ENCODE measurements at regions not wholly inside any gene's neighbourhood (a gene's known extent, or its start where the extent isn't known, plus 50 kb on each side); places are given as distances from the start of the nearest gene placed in this dataset.

DNA sequence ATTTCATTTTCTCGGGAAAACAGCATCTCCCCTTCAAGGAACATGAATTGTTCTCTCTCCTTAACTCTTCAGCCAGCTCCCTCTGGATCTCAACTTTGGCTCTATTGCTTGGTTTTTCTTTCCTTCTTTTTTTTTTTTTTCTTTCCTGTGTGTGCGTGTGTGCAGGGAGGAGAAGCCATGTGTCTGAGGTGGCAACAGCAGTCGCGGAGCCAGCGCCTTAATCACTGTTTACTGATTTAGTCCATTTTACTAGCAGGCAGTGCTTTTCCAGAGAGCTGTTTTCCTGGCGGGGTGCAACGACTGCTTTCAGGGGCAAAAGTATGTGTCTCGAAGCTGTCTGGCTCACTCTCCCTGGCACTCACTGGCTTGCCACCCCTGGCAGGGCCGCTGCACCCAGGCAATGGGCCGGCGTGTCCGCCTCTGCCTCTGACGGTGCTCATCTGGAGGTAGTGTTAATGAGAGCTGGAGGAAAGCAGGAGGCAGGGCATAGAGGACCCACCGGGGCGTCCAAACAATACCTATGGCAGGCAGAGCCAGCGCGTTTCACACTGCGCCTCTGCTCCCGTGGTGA is 835.4 kb upstream of the NR2F2 start:
- Histone ChIP-seq H3K9ac (ENCODE audit: control insufficient read depth, extremely low read depth, insufficient read depth, low read length) (no peak overlapping the region), H3K79me2 (ENCODE audit: control insufficient read depth, insufficient read depth, low read length) (no peaks in the 10 kb centered on the region), H3K4me3 (ENCODE audit: control insufficient read depth in 2 of 3, extremely low read depth in 1 of 3, insufficient read depth in 2 of 3, low read depth in 1 of 3, low read length in 3 of 3) (no peak overlapping the region), H2AFZ (ENCODE audit: control insufficient read depth, low read length) (no peak overlapping the region), H3K27me3 (ENCODE audit: control insufficient read depth, extremely low read depth, insufficient read depth, low read length) (no peaks in the 10 kb centered on the region), H3K9me3 (ENCODE audit: control insufficient read depth, low read depth, low read length) (no peaks in the 10 kb centered on the region), H3K4me1 (ENCODE audit: control insufficient read depth, extremely low read depth, insufficient read depth, low read length) (no peaks in the 10 kb centered on the region), H3K9me1 (ENCODE audit: control insufficient read depth, extremely low read depth, insufficient read depth, low read length) (no peaks in the 10 kb centered on the region), H3K36me3 (ENCODE audit: control insufficient read depth in 2 of 2, extremely low read depth in 1 of 2, insufficient read depth in 2 of 2, low read length in 2 of 2) (no peaks in the 10 kb centered on the region), H3K27ac (ENCODE audit: control insufficient read depth, insufficient read depth, low read length) (no peak overlapping the region), H4K20me1 (ENCODE audit: control insufficient read depth, extremely low read depth, insufficient read depth, low read length) (no peaks in the 10 kb centered on the region), H3K4me2 (ENCODE audit: control insufficient read depth, extremely low read depth, insufficient read depth, low read depth, low read length) (no peak overlapping the region)
- dilution Hi-C loops (cut with MboI; ENCODE audit: extremely low pct_ligation_motif_present, low sequenced_read_pairs), result no loop called here
- DNase-seq (ENCODE audit: low read depth, low spot score), result no peak
- no peak for TF ChIP-seq CTCF (optimal IDR thresholded peaks at IDR 0.05 in 1 of 3, IDR thresholded peaks at IDR 0.05 in 1 of 3, conservative IDR thresholded peaks at IDR 0.05 in 1 of 3; ENCODE audit: extremely low read depth in 1 of 3, insufficient read depth in 2 of 3, low read length in 3 of 3)
- no peak for TF ChIP-seq EZH2 (IDR thresholded peaks at IDR 0.05; ENCODE audit: low read length)
- FAIRE-seq, result no peak

- FAIRE-seq (no peak), DNase-seq (ENCODE audit: low read depth, low spot score) (no peak)
- Histone ChIP-seq H3K9ac (ENCODE audit: control insufficient read depth, extremely low read depth, insufficient read depth, low read length) (no peak overlapping the region), H3K36me3 (ENCODE audit: control insufficient read depth in 2 of 2, extremely low read depth in 1 of 2, insufficient read depth in 2 of 2, low read length in 2 of 2) (no peaks in the 10 kb centered on the region), H2AFZ (ENCODE audit: control insufficient read depth, low read length) (no peak overlapping the region), H3K4me1 (ENCODE audit: control insufficient read depth, extremely low read depth, insufficient read depth, low read length) (no peaks in the 10 kb centered on the region), H3K4me3 (ENCODE audit: control insufficient read depth in 2 of 3, extremely low read depth in 1 of 3, insufficient read depth in 2 of 3, low read depth in 1 of 3, low read length in 3 of 3) (no peak overlapping the region), H3K9me3 (ENCODE audit: control insufficient read depth, low read depth, low read length) (no peaks in the 10 kb centered on the region), H3K9me1 (ENCODE audit: control insufficient read depth, extremely low read depth, insufficient read depth, low read length) (no peaks in the 10 kb centered on the region), H3K4me2 (ENCODE audit: control insufficient read depth, extremely low read depth, insufficient read depth, low read depth, low read length) (no peak overlapping the region), H3K27ac (ENCODE audit: control insufficient read depth, insufficient read depth, low read length) (no peak overlapping the region), H3K79me2 (ENCODE audit: control insufficient read depth, insufficient read depth, low read length) (no peaks in the 10 kb centered on the region), H4K20me1 (ENCODE audit: control insufficient read depth, extremely low read depth, insufficient read depth, low read length) (no peaks in the 10 kb centered on the region), H3K27me3 (ENCODE audit: control insufficient read depth, extremely low read depth, insufficient read depth, low read length) (no peaks in the 10 kb centered on the region)
- dilution Hi-C loops (cut with MboI; ENCODE audit: extremely low pct_ligation_motif_present, low sequenced_read_pairs), result no loop called here
- TF ChIP-seq CTCF (optimal IDR thresholded peaks at IDR 0.05 in 1 of 3, IDR thresholded peaks at IDR 0.05 in 1 of 3, conservative IDR thresholded peaks at IDR 0.05 in 1 of 3; ENCODE audit: extremely low read depth in 1 of 3, insufficient read depth in 2 of 3, low read length in 3 of 3), result no peak
- no peak for TF ChIP-seq EZH2 (IDR thresholded peaks at IDR 0.05; ENCODE audit: low read length)
Observed at GRCh38 chr15:95497634-95498033, 832.9 kb upstream of the NR2F2 start.

Measured in keratinocyte (primary cell).